Astrocyte (in vitro differentiated cells and primary cell): ENCODE measurements at regions not wholly inside any gene's neighbourhood (a gene's known extent, or its start where the extent isn't known, plus 50 kb on each side); places are given as distances from the start of the nearest gene placed in this dataset.

Experiments used
- DNase-seq: peaks from one replicate; pipeline ENCODE4 v3.0.0-alpha.2; 2010; ENCODE audit warnings: low read depth
- FAIRE-seq: peaks from 2 replicates; lab custom pipeline; 2011; peaks lifted over from hg19 to GRCh38; lab: Jason Lieb, UNC
- H2AFZ ChIP-seq: 2 replicates; pipeline ENCODE4 v1.6.0; 2012; ENCODE audit warnings: low read depth, low read length, inconsistent platforms
- H3K27ac ChIP-seq: 2 replicates; pipeline ENCODE4 v1.5.1; 2011; ENCODE audit warnings: low read depth, low read length, inconsistent platforms
- H3K27me3 ChIP-seq: 2 replicates; pipeline ENCODE4 v1.6.0; 2011; ENCODE audit warnings: low read length, inconsistent platforms; ENCODE audit not compliant: insufficient read depth
- H3K36me3 ChIP-seq: 2 replicates; pipeline ENCODE4 v1.5.1; 2011; ENCODE audit warnings: low read length, inconsistent platforms; ENCODE audit not compliant: insufficient read depth
- H3K4me1 ChIP-seq: 2 replicates; pipeline ENCODE4 v1.5.1; 2011; ENCODE audit warnings: low read length, inconsistent platforms; ENCODE audit not compliant: insufficient read depth
- H3K4me2 ChIP-seq: 2 replicates; pipeline ENCODE4 v1.6.0; 2012; ENCODE audit warnings: low read length, inconsistent platforms
- H3K4me3 ChIP-seq: 2 replicates; pipeline ENCODE4 v1.5.1; 2011; ENCODE audit warnings: low read depth, mild to moderate bottlenecking, low read length, inconsistent platforms; ENCODE audit not compliant: insufficient read depth
- H3K79me2 ChIP-seq: 2 replicates; pipeline ENCODE4 v1.6.0; 2012; ENCODE audit warnings: mild to moderate bottlenecking, low read length, inconsistent platforms; ENCODE audit not compliant: insufficient read depth
- H3K9ac ChIP-seq: 2 replicates; pipeline ENCODE4 v1.6.0; 2012; ENCODE audit warnings: mild to moderate bottlenecking, low read length, inconsistent platforms
- H3K9me3 ChIP-seq: 2 replicates; pipeline ENCODE4 v1.5.1; 2012; ENCODE audit warnings: low read depth, mild to moderate bottlenecking, low read length, inconsistent platforms; ENCODE audit not compliant: insufficient read depth
- H4K20me1 ChIP-seq: 2 replicates; pipeline ENCODE4 v1.6.0; 2012; ENCODE audit warnings: low read length, inconsistent platforms; ENCODE audit not compliant: insufficient read depth
- H3K27ac Mint-ChIP-seq: one replicate; pipeline ENCODE4 v1.8.0; 2021; ENCODE audit warnings: mild to moderate bottlenecking, mixed read lengths; ENCODE audit not compliant: unreplicated experiment
- H3K27me3 Mint-ChIP-seq: one replicate; pipeline ENCODE4 v1.8.0; 2021; ENCODE audit warnings: low read depth, mixed read lengths; ENCODE audit not compliant: unreplicated experiment
- H3K36me3 Mint-ChIP-seq: one replicate; pipeline ENCODE4 v1.8.0; 2021; ENCODE audit warnings: low read depth, mixed read lengths; ENCODE audit not compliant: unreplicated experiment
- H3K4me1 Mint-ChIP-seq: one replicate; pipeline ENCODE4 v1.8.0; 2021; ENCODE audit warnings: low read depth, mixed read lengths; ENCODE audit not compliant: unreplicated experiment
- H3K4me3 Mint-ChIP-seq: one replicate; pipeline ENCODE4 v1.8.0; 2021; ENCODE audit warnings: mild to moderate bottlenecking, moderate library complexity, mixed read lengths; ENCODE audit not compliant: unreplicated experiment
- H3K9me3 Mint-ChIP-seq: one replicate; pipeline ENCODE4 v1.8.0; 2021; ENCODE audit warnings: mild to moderate bottlenecking, mixed read lengths; ENCODE audit not compliant: unreplicated experiment
- EZH2 ChIP-seq: IDR thresholded peaks from 2 replicates; pipeline ENCODE4 v1.6.1; 2012; ENCODE audit warnings: mild to moderate bottlenecking, low read length, inconsistent platforms; ENCODE audit not compliant: insufficient read depth
- TF ChIP-seq, protein P1 (sequence below): IDR thresholded peaks from 2 replicates; pipeline ENCODE4 v1.5.1; 2011; ENCODE audit warnings: low read depth, mild to moderate bottlenecking, inconsistent platforms, low read length, moderate library complexity; ENCODE audit not compliant: insufficient read depth

DNA sequence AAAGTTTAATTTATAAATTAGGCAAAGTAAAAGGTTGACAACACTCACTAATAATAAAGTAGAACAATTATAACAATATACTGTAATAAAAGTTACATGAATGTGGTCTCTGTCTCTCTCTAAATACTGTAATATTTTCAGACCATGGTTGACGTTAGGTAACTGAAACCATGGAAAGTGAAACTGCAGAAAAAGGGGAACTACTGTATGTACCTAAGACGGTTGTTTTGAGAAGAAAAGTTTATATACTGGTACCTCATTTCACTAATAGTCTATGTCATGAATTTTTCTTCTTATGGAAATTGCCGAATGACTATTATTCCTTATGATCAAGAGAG is 166.7 kb upstream of the ZNF521 start:
- FAIRE-seq (no peak), DNase-seq (no peak)
- Mint-ChIP-seq H3K27ac (no peak overlapping the region), H3K4me3 (no peak overlapping the region), H3K36me3 (no peaks in the 10 kb centered on the region), H3K9me3 (peaks cover 3% of the 10 kb centered on the region), H3K27me3 (no peaks in the 10 kb centered on the region), H3K4me1 (peaks cover 25% of the 10 kb centered on the region)
- no peaks in the 10 kb centered on the region for H4K20me1 ChIP-seq
- H3K27me3 ChIP-seq: no peaks in the 10 kb centered on the region
- no peaks in the 10 kb centered on the region for H3K79me2 ChIP-seq
- H3K4me3 ChIP-seq: no peak overlapping the region
- no peaks in the 10 kb centered on the region for H3K36me3 ChIP-seq
- H3K4me2 ChIP-seq: no peak overlapping the region
- H3K4me1 ChIP-seq: no peaks in the 10 kb centered on the region
- no peak overlapping the region for H3K9ac ChIP-seq
- H2AFZ ChIP-seq: no peak overlapping the region
- TF ChIP-seq EZH2: no peak
- TF ChIP-seq, protein P1, sequence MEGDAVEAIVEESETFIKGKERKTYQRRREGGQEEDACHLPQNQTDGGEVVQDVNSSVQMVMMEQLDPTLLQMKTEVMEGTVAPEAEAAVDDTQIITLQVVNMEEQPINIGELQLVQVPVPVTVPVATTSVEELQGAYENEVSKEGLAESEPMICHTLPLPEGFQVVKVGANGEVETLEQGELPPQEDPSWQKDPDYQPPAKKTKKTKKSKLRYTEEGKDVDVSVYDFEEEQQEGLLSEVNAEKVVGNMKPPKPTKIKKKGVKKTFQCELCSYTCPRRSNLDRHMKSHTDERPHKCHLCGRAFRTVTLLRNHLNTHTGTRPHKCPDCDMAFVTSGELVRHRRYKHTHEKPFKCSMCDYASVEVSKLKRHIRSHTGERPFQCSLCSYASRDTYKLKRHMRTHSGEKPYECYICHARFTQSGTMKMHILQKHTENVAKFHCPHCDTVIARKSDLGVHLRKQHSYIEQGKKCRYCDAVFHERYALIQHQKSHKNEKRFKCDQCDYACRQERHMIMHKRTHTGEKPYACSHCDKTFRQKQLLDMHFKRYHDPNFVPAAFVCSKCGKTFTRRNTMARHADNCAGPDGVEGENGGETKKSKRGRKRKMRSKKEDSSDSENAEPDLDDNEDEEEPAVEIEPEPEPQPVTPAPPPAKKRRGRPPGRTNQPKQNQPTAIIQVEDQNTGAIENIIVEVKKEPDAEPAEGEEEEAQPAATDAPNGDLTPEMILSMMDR: no peak
- H3K27ac ChIP-seq: no peak overlapping the region
- H3K9me3 ChIP-seq: no peaks in the 10 kb centered on the region

DNA sequence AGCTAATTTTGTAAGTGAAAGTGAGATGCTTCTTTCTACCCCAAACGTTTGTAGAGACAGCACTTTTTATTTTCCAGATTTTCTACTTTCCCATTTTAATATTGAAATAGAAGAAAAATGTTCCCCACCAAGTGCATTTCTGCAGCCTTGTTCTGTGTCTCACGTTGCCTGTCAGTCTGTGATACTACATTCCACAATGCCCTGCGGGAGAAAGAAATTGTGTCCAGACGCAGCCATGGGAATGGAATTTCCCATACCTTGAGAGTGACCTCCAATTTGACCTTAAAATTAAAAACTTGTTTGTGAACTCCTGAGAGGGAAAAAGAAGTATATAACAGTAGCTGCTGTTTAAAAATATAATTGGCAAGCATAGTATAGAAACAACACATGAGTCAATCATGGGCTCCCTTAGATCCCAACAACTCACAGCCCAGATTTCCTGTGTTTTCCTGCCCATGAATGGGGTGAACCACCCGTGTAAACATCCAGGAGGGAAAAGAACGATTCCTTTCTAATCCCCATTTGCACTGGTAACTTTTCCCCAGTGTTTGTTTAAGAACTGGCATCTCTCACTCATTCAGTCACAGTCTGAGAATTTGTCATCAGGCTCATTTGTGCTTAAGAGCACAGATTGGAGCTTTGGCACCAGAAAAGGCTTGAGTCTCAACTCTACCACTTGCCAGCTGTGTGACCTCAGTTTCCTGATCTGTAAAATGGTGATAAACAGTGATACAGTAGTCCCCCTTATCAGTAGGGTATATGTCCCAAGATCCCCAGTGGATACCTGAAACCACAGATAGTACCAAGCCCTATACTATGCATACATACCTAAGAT is 166.1 kb upstream of the ZNF521 start:
- FAIRE-seq: no peak
- Histone ChIP-seq H3K9me3 (no peaks in the 10 kb centered on the region), H3K27me3 (no peaks in the 10 kb centered on the region), H3K4me2 (no peak overlapping the region), H3K79me2 (no peaks in the 10 kb centered on the region), H3K4me1 (no peaks in the 10 kb centered on the region), H2AFZ (no peak overlapping the region), H3K36me3 (no peaks in the 10 kb centered on the region), H3K27ac (no peak overlapping the region), H4K20me1 (no peaks in the 10 kb centered on the region), H3K9ac (no peak overlapping the region), H3K4me3 (no peak overlapping the region)
- Mint-ChIP-seq H3K4me1 (peaks cover 25% of the 10 kb centered on the region), H3K27ac (peak overlapping the region; percentile 90), H3K4me3 (no peak overlapping the region), H3K27me3 (no peaks in the 10 kb centered on the region), H3K9me3 (peaks cover 7% of the 10 kb centered on the region), H3K36me3 (no peaks in the 10 kb centered on the region)
- TF ChIP-seq, protein P1: no peak
- no peak for TF ChIP-seq EZH2
- DNase-seq: no peak
